ENCODE measurements at regions not wholly inside any gene's neighbourhood (a gene's known extent, or its start where the extent isn't known, plus 50 kb on each side); places are given as distances from the start of the nearest gene placed in this dataset.

GRCh38 chr10:76719006-76719405 is 918.6 kb downstream of the KCNMA1 start:
- H3K27ac ChIP-seq, result no peak overlapping the region
- no peak for TF ChIP-seq POLR2A (IDR thresholded peaks at IDR 0.05)
- TF ChIP-seq, protein P1, sequence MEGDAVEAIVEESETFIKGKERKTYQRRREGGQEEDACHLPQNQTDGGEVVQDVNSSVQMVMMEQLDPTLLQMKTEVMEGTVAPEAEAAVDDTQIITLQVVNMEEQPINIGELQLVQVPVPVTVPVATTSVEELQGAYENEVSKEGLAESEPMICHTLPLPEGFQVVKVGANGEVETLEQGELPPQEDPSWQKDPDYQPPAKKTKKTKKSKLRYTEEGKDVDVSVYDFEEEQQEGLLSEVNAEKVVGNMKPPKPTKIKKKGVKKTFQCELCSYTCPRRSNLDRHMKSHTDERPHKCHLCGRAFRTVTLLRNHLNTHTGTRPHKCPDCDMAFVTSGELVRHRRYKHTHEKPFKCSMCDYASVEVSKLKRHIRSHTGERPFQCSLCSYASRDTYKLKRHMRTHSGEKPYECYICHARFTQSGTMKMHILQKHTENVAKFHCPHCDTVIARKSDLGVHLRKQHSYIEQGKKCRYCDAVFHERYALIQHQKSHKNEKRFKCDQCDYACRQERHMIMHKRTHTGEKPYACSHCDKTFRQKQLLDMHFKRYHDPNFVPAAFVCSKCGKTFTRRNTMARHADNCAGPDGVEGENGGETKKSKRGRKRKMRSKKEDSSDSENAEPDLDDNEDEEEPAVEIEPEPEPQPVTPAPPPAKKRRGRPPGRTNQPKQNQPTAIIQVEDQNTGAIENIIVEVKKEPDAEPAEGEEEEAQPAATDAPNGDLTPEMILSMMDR (IDR thresholded peaks at IDR 0.05), result no peak
- H3K9me3 ChIP-seq, result no peaks in the 10 kb centered on the region
- H3K27me3 ChIP-seq, result no peaks in the 10 kb centered on the region
- 95 to 96% methylated on average over 4 of the region's 4 CpGs for WGBS, 2 donors
- no peaks in the 10 kb centered on the region for H3K4me1 ChIP-seq
- no peak for DNase-seq
- intact Hi-C loops (cut with DNase I; ENCODE audit: low total_unique reads), result no loop called here
- H3K4me3 ChIP-seq, result no peak overlapping the region
- H3K36me3 ChIP-seq (ENCODE audit: low read depth, missing control alignments), result no peaks in the 10 kb centered on the region

DNA sequence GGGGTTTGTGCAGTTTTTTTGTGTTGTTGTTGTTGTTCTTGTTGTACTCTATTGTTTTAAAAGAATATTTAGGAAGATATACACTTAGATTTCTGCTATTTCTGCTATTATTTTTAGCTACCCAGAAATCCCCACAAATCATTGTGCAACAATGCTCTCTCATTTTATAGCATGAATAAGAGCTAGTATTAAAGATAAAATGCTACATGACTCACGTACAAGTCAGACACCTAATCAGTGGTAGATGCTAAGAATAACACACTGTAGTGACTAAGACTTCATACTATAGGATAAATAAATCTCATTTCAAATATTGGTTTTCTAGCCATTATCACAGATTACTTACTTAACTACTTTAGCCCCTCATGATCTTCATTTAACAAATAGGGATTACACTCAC is 920.5 kb downstream of the KCNMA1 start:
- H3K4me3 ChIP-seq, result no peak overlapping the region
- intact Hi-C loops (cut with DNase I; ENCODE audit: low total_unique reads), result no loop called here

GRCh38 chr10:76711222-76711997 is 926.2 kb downstream of the KCNMA1 start:
- WGBS, 2 donors, result 56 to 67% methylated on average over 8 of the region's 8 CpGs
- Histone ChIP-seq H3K27ac (no peak overlapping the region), H3K36me3 (ENCODE audit: low read depth, missing control alignments) (no peaks in the 10 kb centered on the region), H3K27me3 (no peaks in the 10 kb centered on the region), H3K4me1 (no peaks in the 10 kb centered on the region), H3K4me3 (no peak overlapping the region), H3K9me3 (no peaks in the 10 kb centered on the region)
- TF ChIP-seq POLR2A (IDR thresholded peaks at IDR 0.05), result no peak
- TF ChIP-seq, protein P1 (IDR thresholded peaks at IDR 0.05), result no peak
- intact Hi-C loops (cut with DNase I; ENCODE audit: low total_unique reads), result no loop called here
- no peak for DNase-seq

More for the DNA sequence above, 920.5 kb downstream of the KCNMA1 start:
- no peaks in the 10 kb centered on the region for H3K4me1 ChIP-seq
- no peaks in the 10 kb centered on the region for H3K27me3 ChIP-seq
- no peak for DNase-seq
- no peak for TF ChIP-seq POLR2A (IDR thresholded peaks at IDR 0.05)
- TF ChIP-seq, protein P1 (IDR thresholded peaks at IDR 0.05), result no peak
- H3K27ac ChIP-seq, result no peak overlapping the region
- no peaks in the 10 kb centered on the region for H3K36me3 ChIP-seq (ENCODE audit: low read depth, missing control alignments)
- H3K9me3 ChIP-seq, result no peaks in the 10 kb centered on the region
- WGBS, 2 donors, result 57 to 85% methylated on average over 1 of the region's 1 CpG

GRCh38 chr10:76700241-76700640 is 937.4 kb downstream of the KCNMA1 start:
- WGBS, 2 donors, result 97 to 100% methylated on average over 1 of the region's 1 CpG
- Histone ChIP-seq H3K9me3 (no peaks in the 10 kb centered on the region), H3K27me3 (no peaks in the 10 kb centered on the region), H3K4me1 (no peaks in the 10 kb centered on the region), H3K36me3 (ENCODE audit: low read depth, missing control alignments) (no peaks in the 10 kb centered on the region), H3K4me3 (no peak overlapping the region), H3K27ac (no peak overlapping the region)
- TF ChIP-seq, protein P1 (IDR thresholded peaks at IDR 0.05), result no peak
- TF ChIP-seq POLR2A (IDR thresholded peaks at IDR 0.05), result no peak
- intact Hi-C loops (cut with DNase I; ENCODE audit: low total_unique reads), result no loop called here
- DNase-seq, result no peak

DNA sequence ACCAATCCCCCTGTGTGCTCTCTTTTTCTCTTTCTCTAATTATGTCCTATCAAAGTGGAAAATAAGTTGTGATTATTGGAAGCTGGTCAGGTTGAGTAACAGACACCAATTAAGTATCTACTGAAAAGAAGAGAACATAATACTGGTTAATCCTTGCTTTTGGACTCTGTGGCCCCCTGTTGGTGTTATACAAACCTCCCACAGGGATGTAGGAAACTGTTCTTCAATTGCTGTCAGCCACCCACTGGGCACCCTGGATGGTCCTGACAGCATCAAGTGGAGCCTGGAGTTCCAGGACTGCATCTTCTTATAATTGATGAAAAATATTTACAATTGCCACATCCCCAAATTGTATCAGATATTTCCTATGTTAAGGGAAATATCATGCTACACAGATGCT is 939.7 kb downstream of the KCNMA1 start:
- intact Hi-C loops (cut with DNase I; ENCODE audit: low total_unique reads), result no loop called here
- Histone ChIP-seq H3K36me3 (ENCODE audit: low read depth, missing control alignments) (no peaks in the 10 kb centered on the region), H3K27me3 (no peaks in the 10 kb centered on the region), H3K9me3 (no peaks in the 10 kb centered on the region), H3K4me3 (no peak overlapping the region), H3K27ac (no peak overlapping the region), H3K4me1 (no peaks in the 10 kb centered on the region)
- no peak for DNase-seq
- no peak for TF ChIP-seq POLR2A (IDR thresholded peaks at IDR 0.05)
- TF ChIP-seq, protein P1 (IDR thresholded peaks at IDR 0.05), result no peak

Data from testis (tissue), 2 donors.